SJSA1 (cell line): ENCODE measurements at regions not wholly inside any gene's neighbourhood (a gene's known extent, or its start where the extent isn't known, plus 50 kb on each side); places are given as distances from the start of the nearest gene placed in this dataset.

ENCODE experiments used
- DNase-seq, 2 experiments: peaks; one replicate each; pipeline ENCODE4 v3.0.0-alpha.2; 2015 to 2020; ENCODE audit warnings: low spot score in 2 of 2, low read depth in 1 of 2
- H3K27ac ChIP-seq: fragments of 250-450 bp; sonication (Bioruptor Pico); 2 replicates; pipeline ENCODE4 v1.5.1; 2020; ENCODE audit warnings: mild to moderate bottlenecking, moderate library complexity
- H3K27me3 ChIP-seq: fragments of 250-450 bp; sonication (Bioruptor Pico); replicated peaks from 2 replicates; pipeline ENCODE4 v1.5.1; 2020; ENCODE audit warnings: mild to moderate bottlenecking, moderate library complexity
- H3K36me3 ChIP-seq: fragments of 250-450 bp; sonication (Bioruptor Pico); 2 replicates; pipeline ENCODE4 v1.5.1; 2020; ENCODE audit warnings: mild to moderate bottlenecking
- H3K4me1 ChIP-seq: fragments of 250-450 bp; sonication (Bioruptor Pico); replicated peaks from 2 replicates; pipeline ENCODE4 v1.6.1; 2021; ENCODE audit warnings: mild to moderate bottlenecking
- H3K4me3 ChIP-seq: fragments of 250-450 bp; sonication (Bioruptor Pico); 2 replicates; pipeline ENCODE4 v1.5.1; 2020; ENCODE audit warnings: mild to moderate bottlenecking
- H3K9me3 ChIP-seq: fragments of 250-450 bp; sonication (Bioruptor Pico); replicated peaks from 2 replicates; pipeline ENCODE4 v1.5.1; 2020; ENCODE audit warnings: mild to moderate bottlenecking

GRCh38 chrX:8861908-8862307, 60.7 kb upstream of the FAM9A start:
- H3K27ac ChIP-seq = no peak overlapping the region
- no peaks in the 10 kb centered on the region for H3K9me3 ChIP-seq
- H3K4me3 ChIP-seq = no peak overlapping the region
- no peaks in the 10 kb centered on the region for H3K36me3 ChIP-seq
- H3K27me3 ChIP-seq = no peaks in the 10 kb centered on the region
- no peaks in the 10 kb centered on the region for H3K4me1 ChIP-seq
- no peak for DNase-seq

- no peak for DNase-seq
- no peaks in the 10 kb centered on the region for H3K36me3 ChIP-seq
- no peaks in the 10 kb centered on the region for H3K9me3 ChIP-seq
- H3K4me3 ChIP-seq = no peak overlapping the region
- H3K4me1 ChIP-seq = no peaks in the 10 kb centered on the region
- no peaks in the 10 kb centered on the region for H3K27me3 ChIP-seq
- no peak overlapping the region for H3K27ac ChIP-seq
Observed at GRCh38 chrX:8851231-8851886, 50.2 kb upstream of the FAM9A start.
